SJSA1 (cell line): ENCODE measurements at regions not wholly inside any gene's neighbourhood (a gene's known extent, or its start where the extent isn't known, plus 50 kb on each side); places are given as distances from the start of the nearest gene placed in this dataset.

Experiments used
- DNase-seq, 2 experiments: peaks; one replicate each; pipeline ENCODE4 v3.0.0-alpha.2; 2015 to 2020; ENCODE audit warnings: low spot score in 2 of 2, low read depth in 1 of 2
- H3K27ac ChIP-seq: fragments of 250-450 bp; sonication (Bioruptor Pico); 2 replicates; pipeline ENCODE4 v1.5.1; 2020; ENCODE audit warnings: mild to moderate bottlenecking, moderate library complexity
- H3K27me3 ChIP-seq: fragments of 250-450 bp; sonication (Bioruptor Pico); replicated peaks from 2 replicates; pipeline ENCODE4 v1.5.1; 2020; ENCODE audit warnings: mild to moderate bottlenecking, moderate library complexity
- H3K36me3 ChIP-seq: fragments of 250-450 bp; sonication (Bioruptor Pico); 2 replicates; pipeline ENCODE4 v1.5.1; 2020; ENCODE audit warnings: mild to moderate bottlenecking
- H3K4me1 ChIP-seq: fragments of 250-450 bp; sonication (Bioruptor Pico); replicated peaks from 2 replicates; pipeline ENCODE4 v1.6.1; 2021; ENCODE audit warnings: mild to moderate bottlenecking
- H3K4me3 ChIP-seq: fragments of 250-450 bp; sonication (Bioruptor Pico); 2 replicates; pipeline ENCODE4 v1.5.1; 2020; ENCODE audit warnings: mild to moderate bottlenecking
- H3K9me3 ChIP-seq: fragments of 250-450 bp; sonication (Bioruptor Pico); replicated peaks from 2 replicates; pipeline ENCODE4 v1.5.1; 2020; ENCODE audit warnings: mild to moderate bottlenecking

DNA sequence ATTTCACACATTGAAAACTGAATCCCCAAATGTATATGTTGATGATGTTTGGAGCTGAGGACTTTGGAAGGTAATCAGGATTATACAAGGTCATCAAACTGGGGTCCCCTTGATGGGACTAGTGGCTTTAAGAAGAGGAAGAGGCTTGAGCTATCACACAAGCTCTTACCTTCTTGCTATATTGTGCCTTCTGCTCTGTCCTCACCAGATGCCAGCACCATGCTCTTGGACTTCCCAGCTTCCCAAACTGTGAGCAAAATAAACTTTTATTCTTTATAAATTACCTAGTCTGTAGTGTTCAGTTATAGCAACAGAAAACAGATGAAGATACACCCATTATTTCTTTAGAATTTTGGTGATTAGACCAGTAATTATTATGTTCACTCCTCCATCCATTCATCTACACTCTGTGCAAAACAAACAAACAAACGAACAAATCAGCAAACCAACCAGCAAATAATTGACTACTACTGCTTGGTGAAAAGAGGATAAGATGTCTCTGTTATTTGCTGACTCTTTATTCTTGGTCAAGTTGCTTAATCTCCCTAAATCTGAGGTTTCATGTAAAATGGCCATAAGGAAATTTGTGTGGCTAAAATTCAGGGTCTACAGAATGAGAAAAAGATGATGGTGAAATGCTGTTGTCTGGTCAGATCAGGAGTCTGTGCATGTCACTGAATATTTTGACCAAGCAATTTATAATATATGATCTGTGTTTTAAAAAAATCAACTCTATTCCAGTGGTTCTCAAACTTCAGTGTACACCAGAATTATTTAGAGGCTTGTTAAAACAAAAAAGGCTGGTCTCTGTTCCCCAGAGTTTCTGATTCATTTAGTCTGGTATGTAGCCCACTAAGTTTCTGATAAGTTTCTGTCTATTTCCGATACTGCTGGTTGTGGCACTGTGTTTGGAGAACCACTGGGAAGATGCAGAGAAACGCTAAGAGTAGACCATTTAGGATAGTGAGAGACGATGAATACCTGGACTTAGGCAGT is 854.1 kb downstream of the MAT2B start:
- H3K27me3 ChIP-seq = no peaks in the 10 kb centered on the region
- no peaks in the 10 kb centered on the region for H3K36me3 ChIP-seq
- peak overlapping the region; percentile 8 for H3K27ac ChIP-seq
- H3K4me3 ChIP-seq = no peak overlapping the region
- no peak for DNase-seq
- H3K9me3 ChIP-seq = 0 out of 2 replicates have a peak, but pooled peaks cover 4% of the 10 kb centered on the region
- H3K4me1 ChIP-seq = peaks cover 18% of the 10 kb centered on the region; the same call in 1 of the 2 replicates

DNA sequence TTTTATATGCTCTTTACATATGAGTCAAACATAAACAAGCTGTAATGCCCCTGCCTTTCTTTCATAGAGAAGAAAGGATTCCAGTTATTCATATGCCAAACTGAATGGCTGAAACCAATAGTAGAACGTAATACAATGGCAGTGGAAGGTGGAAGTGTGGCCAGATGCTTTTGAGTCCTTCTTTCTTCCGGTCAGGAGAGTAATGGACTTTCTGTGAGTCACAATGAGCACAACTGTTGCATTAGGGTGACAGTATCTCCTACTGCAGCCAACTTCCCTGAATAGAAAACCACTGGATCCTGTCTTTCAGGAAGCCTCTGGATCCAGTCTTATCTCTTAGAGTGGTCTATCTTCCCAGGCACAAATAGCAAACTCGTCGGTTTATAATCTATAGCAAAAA is 855.2 kb downstream of the MAT2B start:
- DNase-seq = no peak
- Histone ChIP-seq H3K27ac (no peak overlapping the region), H3K4me3 (no peak overlapping the region), H3K9me3 (0 out of 2 replicates have a peak, but pooled peaks cover 4% of the 10 kb centered on the region), H3K36me3 (no peaks in the 10 kb centered on the region), H3K4me1 (peaks cover 18% of the 10 kb centered on the region; the same call in 1 of the 2 replicates), H3K27me3 (no peaks in the 10 kb centered on the region)

DNA sequence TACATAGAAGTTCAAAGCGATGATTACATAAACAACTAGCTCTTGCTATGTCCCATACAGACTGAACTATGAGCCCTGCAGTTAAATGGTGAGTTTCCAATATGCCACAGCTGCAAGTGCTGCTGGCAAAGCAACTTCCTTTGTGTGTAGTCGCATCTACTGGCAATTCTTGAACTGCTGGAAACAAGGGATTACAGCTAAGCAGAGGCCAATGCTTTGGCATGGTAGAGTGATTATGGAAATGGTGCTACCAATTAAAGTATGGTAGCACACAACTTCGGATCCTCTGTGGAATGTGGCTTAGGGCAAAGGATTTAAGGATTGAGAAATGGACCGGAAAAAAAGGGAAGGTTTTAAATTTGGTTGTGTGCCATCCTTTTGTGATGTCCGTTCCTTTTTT is 856.6 kb downstream of the MAT2B start:
- Histone ChIP-seq H3K27me3 (no peaks in the 10 kb centered on the region), H3K4me3 (no peak overlapping the region), H3K36me3 (no peaks in the 10 kb centered on the region), H3K27ac (no peak overlapping the region), H3K9me3 (0 out of 2 replicates have a peak, but pooled peaks cover 4% of the 10 kb centered on the region), H3K4me1 (peaks cover 18% of the 10 kb centered on the region; the same call in 1 of the 2 replicates)
- no peak for DNase-seq

DNA sequence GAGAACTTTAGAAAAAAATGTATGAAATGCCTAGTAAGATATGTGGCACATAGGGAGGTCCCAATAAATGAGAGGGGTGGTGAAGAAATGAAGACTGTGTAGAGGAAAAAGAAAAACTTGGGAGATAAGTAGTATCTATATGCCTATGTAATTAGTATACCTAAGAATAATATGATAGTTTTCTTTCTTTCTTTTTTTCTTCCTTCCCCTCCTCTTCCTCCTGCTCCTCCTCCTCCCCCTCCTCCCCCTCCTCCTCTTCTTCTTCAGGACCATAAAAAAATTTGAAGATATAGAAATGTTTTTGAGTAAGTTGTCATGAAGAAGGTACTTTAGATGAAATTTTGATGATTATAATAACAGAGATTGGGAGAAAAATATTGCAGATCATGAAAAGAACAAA is 857.4 kb downstream of the MAT2B start:
- Histone ChIP-seq H3K36me3 (no peaks in the 10 kb centered on the region), H3K27me3 (no peaks in the 10 kb centered on the region), H3K27ac (no peak overlapping the region), H3K9me3 (0 out of 2 replicates have a peak, but pooled peaks cover 4% of the 10 kb centered on the region), H3K4me1 (peaks cover 18% of the 10 kb centered on the region; the same call in 1 of the 2 replicates), H3K4me3 (no peak overlapping the region)
- DNase-seq = no peak

DNA sequence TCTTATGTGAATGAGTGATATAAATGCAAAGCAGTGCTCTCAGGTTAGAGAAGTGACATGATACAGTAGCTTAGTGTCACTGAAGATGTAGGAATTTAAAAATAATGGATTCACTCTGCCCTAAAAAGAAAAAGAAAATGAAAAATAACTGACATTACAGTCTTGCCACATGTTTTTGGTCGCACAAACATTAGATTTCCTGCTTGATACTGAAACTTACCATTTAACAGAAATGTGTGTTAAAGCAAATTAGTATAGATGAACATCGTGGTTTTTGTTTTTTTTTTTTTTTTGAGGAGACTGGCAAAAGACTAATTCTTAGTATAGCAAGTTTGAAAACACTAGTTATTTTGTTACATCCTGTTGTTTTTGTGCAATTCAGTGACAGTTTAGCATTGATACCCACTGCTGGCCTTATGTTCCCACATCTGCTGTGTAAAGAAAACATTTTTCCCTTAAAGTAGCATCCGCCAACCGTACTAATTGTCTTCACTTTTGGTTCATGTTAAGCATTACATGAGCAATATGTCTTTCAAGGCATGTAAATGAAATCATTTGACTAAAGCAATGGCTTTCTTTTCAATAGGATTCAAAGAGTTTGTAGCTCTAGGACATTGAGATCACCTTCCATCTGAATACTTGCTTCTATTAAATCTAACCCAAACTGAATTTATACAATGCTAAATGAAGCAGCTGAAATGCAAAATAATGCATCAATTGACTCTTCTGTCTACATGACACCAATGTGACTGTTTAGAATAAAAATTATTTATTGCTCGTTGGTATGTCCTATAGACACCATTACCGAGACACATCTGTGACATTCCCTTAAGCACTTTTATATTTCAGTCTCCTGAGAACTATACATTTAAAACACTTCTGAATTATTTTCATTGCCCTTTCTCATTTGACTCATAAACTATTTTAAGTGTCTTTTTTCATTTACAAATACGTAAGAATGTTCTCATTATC is 859.1 kb downstream of the MAT2B start:
- H3K27ac ChIP-seq = no peak overlapping the region
- H3K27me3 ChIP-seq = no peaks in the 10 kb centered on the region
- no peaks in the 10 kb centered on the region for H3K36me3 ChIP-seq
- H3K4me1 ChIP-seq = peaks cover 8% of the 10 kb centered on the region; the same call in 1 of the 2 replicates
- H3K9me3 ChIP-seq = 0 out of 2 replicates have a peak, but pooled peaks cover 4% of the 10 kb centered on the region
- DNase-seq = no peak
- H3K4me3 ChIP-seq = no peak overlapping the region

DNA sequence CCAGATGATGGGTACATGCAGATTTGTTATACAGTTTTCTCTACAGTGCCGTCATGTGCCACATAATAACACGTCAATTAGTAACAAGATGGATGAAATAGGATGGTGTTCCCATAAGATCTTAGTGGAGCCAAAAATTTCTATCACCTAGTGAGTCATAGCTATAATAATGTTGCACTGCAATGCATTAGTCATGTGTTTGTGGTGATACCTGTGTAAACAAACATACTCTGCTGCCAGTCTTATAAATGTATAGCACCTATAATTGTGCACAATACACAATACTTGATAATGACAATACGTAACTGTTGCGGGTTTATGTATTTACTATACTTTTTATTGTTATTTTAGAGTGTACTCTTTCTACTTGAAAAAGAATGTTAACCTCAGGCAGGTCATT is 865.4 kb downstream of the MAT2B start:
- no peaks in the 10 kb centered on the region for H3K9me3 ChIP-seq
- no peak for DNase-seq
- no peaks in the 10 kb centered on the region for H3K27me3 ChIP-seq
- H3K4me1 ChIP-seq = no peaks in the 10 kb centered on the region
- H3K36me3 ChIP-seq = no peaks in the 10 kb centered on the region
- H3K4me3 ChIP-seq = no peak overlapping the region
- H3K27ac ChIP-seq = no peak overlapping the region

DNA sequence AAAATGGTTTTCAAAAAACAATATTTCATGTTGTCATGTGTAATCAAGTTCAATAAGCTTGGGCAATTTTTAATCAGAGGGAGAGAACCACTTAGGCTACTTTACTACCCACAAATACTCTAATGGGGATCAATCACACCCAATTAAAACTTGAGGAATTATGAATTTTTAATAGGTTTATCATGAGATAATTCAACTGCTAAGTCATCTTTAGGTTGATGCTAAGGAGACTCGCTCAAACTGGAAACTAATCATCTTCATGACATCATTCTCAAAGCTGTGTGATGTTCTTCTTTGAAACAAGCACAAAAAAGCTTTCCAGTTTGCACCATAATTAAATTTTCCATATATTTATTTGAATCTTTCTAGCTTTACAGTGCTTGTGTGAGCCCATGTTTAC is 867.5 kb downstream of the MAT2B start:
- H3K36me3 ChIP-seq = no peaks in the 10 kb centered on the region
- no peak overlapping the region for H3K27ac ChIP-seq
- no peak overlapping the region for H3K4me3 ChIP-seq
- H3K27me3 ChIP-seq = no peaks in the 10 kb centered on the region
- H3K9me3 ChIP-seq = no peaks in the 10 kb centered on the region
- DNase-seq = no peak
- H3K4me1 ChIP-seq = no peaks in the 10 kb centered on the region

DNA sequence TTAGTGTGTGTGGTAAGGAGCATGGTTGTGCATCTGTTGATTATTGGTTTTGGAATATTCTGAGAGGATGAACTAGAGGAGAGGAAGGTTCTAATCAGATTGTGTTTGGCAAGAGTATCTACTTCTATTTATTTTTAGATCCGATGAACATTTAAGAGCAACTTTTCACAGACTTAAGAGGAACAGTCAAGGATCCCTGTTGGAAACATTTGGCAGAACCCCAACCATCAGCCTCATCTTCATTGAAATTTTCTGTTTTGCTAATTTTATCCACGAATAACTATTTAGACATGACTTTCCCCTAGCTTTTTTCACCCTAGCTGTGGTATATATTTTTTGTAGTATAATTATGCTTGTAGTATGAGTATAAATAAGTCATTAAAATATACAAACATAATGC is 868.5 kb downstream of the MAT2B start:
- H3K4me3 ChIP-seq = no peak overlapping the region
- no peak overlapping the region for H3K27ac ChIP-seq
- no peaks in the 10 kb centered on the region for H3K4me1 ChIP-seq
- H3K27me3 ChIP-seq = no peaks in the 10 kb centered on the region
- DNase-seq = no peak
- no peaks in the 10 kb centered on the region for H3K36me3 ChIP-seq
- no peaks in the 10 kb centered on the region for H3K9me3 ChIP-seq

DNA sequence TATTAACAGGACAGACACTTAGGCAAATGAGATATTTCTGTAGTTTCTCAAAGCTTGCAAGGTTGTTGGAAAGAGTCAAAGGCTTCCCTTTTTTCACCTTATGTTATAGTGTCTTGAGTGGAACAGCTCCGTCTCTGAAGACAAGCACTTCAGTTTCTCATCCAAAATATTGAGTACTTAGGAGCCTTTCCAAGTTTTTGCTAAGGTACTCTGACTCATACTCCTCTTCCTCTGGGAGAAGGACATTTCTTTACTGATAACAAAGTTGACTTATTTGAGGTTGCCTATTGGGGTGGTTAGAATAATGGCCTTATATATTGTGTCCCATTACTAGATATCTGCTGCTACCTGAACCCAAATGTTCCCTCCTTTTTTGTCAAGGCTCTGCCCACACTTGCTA is 869.6 kb downstream of the MAT2B start:
- H3K27me3 ChIP-seq = no peaks in the 10 kb centered on the region
- no peak overlapping the region for H3K4me3 ChIP-seq
- H3K4me1 ChIP-seq = no peaks in the 10 kb centered on the region
- DNase-seq = no peak
- H3K27ac ChIP-seq = no peak overlapping the region
- H3K36me3 ChIP-seq = no peaks in the 10 kb centered on the region
- no peaks in the 10 kb centered on the region for H3K9me3 ChIP-seq

DNA sequence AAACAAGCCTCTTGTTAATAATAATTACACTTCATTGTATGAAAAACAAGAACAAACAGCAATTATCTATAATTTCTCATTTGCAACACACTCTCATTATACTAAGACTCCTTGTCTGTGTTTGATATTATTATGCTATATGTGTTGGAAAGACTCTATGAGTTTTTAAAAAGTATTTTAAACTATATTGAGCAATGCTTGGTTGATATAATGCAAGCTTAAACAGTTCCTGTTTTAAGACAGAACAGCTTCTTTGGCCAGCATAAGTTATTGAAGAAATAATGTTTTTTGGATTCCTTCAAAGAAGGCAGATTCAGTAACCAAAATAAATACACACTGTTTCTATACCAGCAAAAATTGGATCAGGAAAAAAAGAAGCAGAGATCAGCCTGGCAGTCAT is 871.4 kb downstream of the MAT2B start:
- no peak overlapping the region for H3K27ac ChIP-seq
- H3K27me3 ChIP-seq = no peaks in the 10 kb centered on the region
- no peak for DNase-seq
- no peaks in the 10 kb centered on the region for H3K9me3 ChIP-seq
- H3K36me3 ChIP-seq = no peaks in the 10 kb centered on the region
- H3K4me1 ChIP-seq = no peaks in the 10 kb centered on the region
- no peak overlapping the region for H3K4me3 ChIP-seq

DNA sequence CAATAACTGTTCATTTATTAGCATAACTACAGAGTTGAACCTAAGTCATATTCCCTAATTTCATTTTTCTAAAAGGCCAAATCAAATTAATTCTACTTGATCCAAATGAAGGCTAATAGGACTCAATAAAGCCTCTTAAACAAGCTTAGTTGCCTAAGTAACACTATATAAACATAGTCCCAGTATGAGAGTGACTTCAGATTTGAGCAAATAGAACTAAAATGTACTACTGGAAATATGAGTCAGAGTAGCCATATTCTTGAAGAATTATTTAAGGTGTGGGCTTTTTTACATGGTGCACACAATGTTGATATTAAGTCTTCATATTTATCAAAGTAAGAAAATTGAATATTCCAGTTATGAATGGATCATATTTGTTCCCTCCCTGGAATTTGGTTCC is 872.3 kb downstream of the MAT2B start:
- Histone ChIP-seq H3K9me3 (no peaks in the 10 kb centered on the region; the same call in 1 of the 2 replicates), H3K27ac (no peak overlapping the region), H3K27me3 (no peaks in the 10 kb centered on the region), H3K4me1 (no peaks in the 10 kb centered on the region), H3K4me3 (no peak overlapping the region), H3K36me3 (no peaks in the 10 kb centered on the region)
- no peak for DNase-seq

DNA sequence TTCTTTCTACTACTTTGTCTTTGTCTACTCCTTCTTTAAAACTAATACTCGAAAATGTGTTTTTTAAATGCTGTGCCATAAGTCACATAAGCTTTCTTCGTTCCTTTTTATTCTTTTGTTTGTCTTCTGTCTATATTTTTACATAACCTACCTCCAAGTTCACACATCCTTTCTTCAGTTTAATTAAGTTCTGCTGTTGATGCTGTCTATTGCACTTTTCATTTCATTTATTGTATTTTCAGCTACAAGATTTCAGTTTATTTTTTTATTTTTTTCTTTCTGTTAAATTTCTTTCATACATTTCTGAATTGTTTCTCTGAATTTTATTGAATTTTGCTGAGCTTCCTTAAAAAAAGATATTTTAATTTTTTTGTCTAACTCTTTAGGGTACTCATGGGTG is 878.2 kb downstream of the MAT2B start:
- Histone ChIP-seq H3K4me1 (no peaks in the 10 kb centered on the region), H3K27ac (no peak overlapping the region), H3K36me3 (no peaks in the 10 kb centered on the region), H3K9me3 (no peaks in the 10 kb centered on the region; the same call in 1 of the 2 replicates), H3K4me3 (no peak overlapping the region), H3K27me3 (no peaks in the 10 kb centered on the region)
- no peak for DNase-seq

DNA sequence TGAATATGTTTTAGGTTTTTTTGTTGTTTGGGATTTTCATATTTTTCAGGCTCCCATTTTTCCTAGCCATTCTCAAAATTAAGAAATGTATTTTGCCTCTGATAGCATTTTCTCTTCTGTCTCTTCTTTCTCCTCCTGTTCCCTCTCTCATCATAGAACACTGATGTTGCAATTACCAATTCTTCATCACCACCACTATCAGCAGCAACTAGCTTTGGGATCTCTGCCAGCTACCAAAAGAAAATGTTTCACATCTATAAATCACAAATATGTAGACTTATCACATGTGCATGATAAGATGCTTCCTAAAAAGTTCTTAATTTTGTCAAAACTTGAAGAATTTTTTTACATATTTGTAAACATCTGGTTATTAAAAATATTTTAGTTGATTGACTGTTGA is 887.1 kb downstream of the MAT2B start:
- Histone ChIP-seq H3K4me1 (no peaks in the 10 kb centered on the region), H3K27me3 (no peaks in the 10 kb centered on the region), H3K36me3 (no peaks in the 10 kb centered on the region), H3K9me3 (no peaks in the 10 kb centered on the region; the same call in 1 of the 2 replicates), H3K4me3 (no peak overlapping the region), H3K27ac (no peak overlapping the region)
- DNase-seq = no peak
